ENCODE measurements at regions not wholly inside any gene's neighbourhood (a gene's known extent, or its start where the extent isn't known, plus 50 kb on each side); places are given as distances from the start of the nearest gene placed in this dataset.

GRCh38 chr1:221100611-221101010 lies 221.4 kb downstream of the HLX start:
- in situ Hi-C loops (cut with MboI; ENCODE audit: low sequenced_read_pairs in 4 of 4) (no loop called here), intact Hi-C loops (cut with DNase I; ENCODE audit: low total_unique reads) (no loop called here)
- peak in 1 of 2 donors; percentile 49 for ATAC-seq
- H3K9me3 ChIP-seq, result no peaks in the 10 kb centered on the region
- H3K4me1 ChIP-seq, result no peaks in the 10 kb centered on the region
- TF ChIP-seq CTCF (IDR thresholded peaks at IDR 0.05 in 4 of 5, conservative IDR thresholded peaks at IDR 0.05 in 1 of 5), result no peak
- no peak for TF ChIP-seq POLR2A (IDR thresholded peaks at IDR 0.05)
- no peak overlapping the region for H3K27ac ChIP-seq
- no peaks in the 10 kb centered on the region for H3K27me3 ChIP-seq
- DNase-seq, result no peak
- no peak overlapping the region for H3K4me3 ChIP-seq
- no peaks in the 10 kb centered on the region for H3K36me3 ChIP-seq

- Histone ChIP-seq H3K4me1 (no peaks in the 10 kb centered on the region), H3K4me3 (no peak overlapping the region), H3K9me3 (no peaks in the 10 kb centered on the region), H3K27me3 (no peaks in the 10 kb centered on the region), H3K36me3 (no peaks in the 10 kb centered on the region), H3K27ac (no peak overlapping the region)
- in situ Hi-C loops (cut with MboI; ENCODE audit: low sequenced_read_pairs in 4 of 4) (no loop called here), intact Hi-C loops (cut with DNase I; ENCODE audit: low total_unique reads) (no loop called here)
- DNase-seq (no peak), ATAC-seq (no peak)
- TF ChIP-seq CTCF (IDR thresholded peaks at IDR 0.05 in 4 of 5, conservative IDR thresholded peaks at IDR 0.05 in 1 of 5), result no peak
- TF ChIP-seq POLR2A (IDR thresholded peaks at IDR 0.05), result no peak
These were observed 222.8 kb downstream of the HLX start for GRCh38 chr1:221101807-221102605.

- ATAC-seq (no peak), DNase-seq (no peak)
- TF ChIP-seq CTCF (IDR thresholded peaks at IDR 0.05 in 4 of 5, conservative IDR thresholded peaks at IDR 0.05 in 1 of 5), result no peak
- no peak for TF ChIP-seq POLR2A (IDR thresholded peaks at IDR 0.05)
- H3K4me1 ChIP-seq, result no peaks in the 10 kb centered on the region
- no peak overlapping the region for H3K27ac ChIP-seq
- intact Hi-C loops (cut with DNase I; ENCODE audit: low total_unique reads) (no loop called here), in situ Hi-C loops (cut with MboI; ENCODE audit: low sequenced_read_pairs in 4 of 4) (no loop called here)
- H3K4me3 ChIP-seq, result no peak overlapping the region
- no peaks in the 10 kb centered on the region for H3K36me3 ChIP-seq
- H3K9me3 ChIP-seq, result no peaks in the 10 kb centered on the region
- H3K27me3 ChIP-seq, result no peaks in the 10 kb centered on the region
These were observed 225.4 kb downstream of the HLX start for GRCh38 chr1:221104596-221104995.

- intact Hi-C loops (cut with DNase I; ENCODE audit: low total_unique reads), result no loop called here
- no peak for ATAC-seq
- no peaks in the 10 kb centered on the region for H3K27me3 ChIP-seq
These were observed 226.3 kb downstream of the HLX start for GRCh38 chr1:221105578-221105977.

More at GRCh38 chr1:221105578-221105977, 226.3 kb downstream of the HLX start:
- no peaks in the 10 kb centered on the region for H3K9me3 ChIP-seq
- H3K36me3 ChIP-seq, result no peaks in the 10 kb centered on the region
- in situ Hi-C loops (cut with MboI; ENCODE audit: low sequenced_read_pairs in 4 of 4), result no loop called here
- H3K4me1 ChIP-seq, result no peaks in the 10 kb centered on the region
- H3K27ac ChIP-seq, result no peak overlapping the region
- TF ChIP-seq POLR2A (IDR thresholded peaks at IDR 0.05), result no peak
- TF ChIP-seq CTCF (IDR thresholded peaks at IDR 0.05 in 4 of 5, conservative IDR thresholded peaks at IDR 0.05 in 1 of 5), result no peak
- no peak overlapping the region for H3K4me3 ChIP-seq
- no peak for DNase-seq
